Activated CD4-positive, alpha-beta T cell treated with anti-CD3 and anti-CD28 coated beads, Interleukin-2, amount 50 U/mL, for 16 hours (primary cell): ENCODE measurements at regions not wholly inside any gene's neighbourhood (a gene's known extent, or its start where the extent isn't known, plus 50 kb on each side); places are given as distances from the start of the nearest gene placed in this dataset.

ENCODE experiments used
- DNase-seq: peaks from one replicate; pipeline ENCODE4 v3.0.0-alpha.2; 2020

DNA sequence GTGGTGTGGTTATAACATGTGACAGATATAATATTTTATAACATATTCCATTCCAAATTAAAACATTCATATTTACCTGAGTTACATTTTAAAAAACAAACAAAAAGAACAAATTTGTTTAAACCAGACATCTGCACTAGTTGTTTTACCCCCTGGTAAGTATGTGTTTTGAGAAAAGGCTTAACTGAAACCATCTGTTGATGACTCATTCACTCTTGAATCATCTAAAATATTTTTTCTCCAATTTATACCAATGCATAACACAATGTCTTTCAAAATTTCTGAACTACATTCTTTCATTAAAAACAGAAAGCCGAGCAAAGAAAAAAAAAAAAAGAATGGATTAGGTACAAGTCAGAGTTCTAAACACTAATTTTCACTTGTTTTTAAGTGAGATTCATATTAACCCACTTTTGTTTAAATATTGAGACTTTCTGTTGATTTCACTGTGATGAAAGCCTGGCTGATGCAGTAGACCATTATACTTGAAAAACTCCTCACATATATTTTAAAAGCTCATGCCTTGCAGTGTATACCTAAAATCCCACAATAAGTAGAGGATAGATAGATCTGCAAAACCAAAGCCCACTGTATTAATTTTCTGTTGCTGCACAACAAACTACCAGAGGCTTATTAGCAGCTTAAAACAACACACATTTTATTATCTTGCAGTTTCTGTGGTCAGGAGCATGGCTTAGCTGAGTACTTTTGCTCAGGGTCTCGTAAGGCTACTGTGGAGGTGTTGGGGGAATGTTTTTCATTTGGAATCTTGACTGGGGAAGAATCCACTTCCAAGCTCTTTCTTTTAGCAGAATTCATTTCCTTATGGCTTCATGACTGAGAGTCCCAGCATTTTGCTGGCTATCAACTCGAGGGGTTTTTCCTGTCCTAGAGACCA lies 221.5 kb downstream of the PCDH18 start:
- DNase-seq = no peak

DNA sequence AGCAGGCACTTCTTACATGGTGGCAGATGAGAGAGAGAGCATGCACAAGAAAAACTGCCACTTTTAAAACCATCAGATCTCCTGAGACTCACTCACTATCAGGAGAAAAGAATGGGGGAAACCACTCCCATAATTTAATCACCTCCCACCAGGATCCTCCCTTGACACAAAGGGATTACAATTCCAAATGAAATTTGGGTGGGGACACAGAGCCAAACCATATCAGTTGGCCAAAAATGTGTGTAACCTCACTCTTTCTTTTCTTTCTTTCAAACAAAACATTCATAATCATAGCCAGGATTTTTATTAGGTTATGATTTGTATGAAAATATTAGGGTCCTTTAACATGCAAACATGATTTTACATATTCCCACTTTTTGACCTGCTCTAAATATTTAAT lies 222.1 kb downstream of the PCDH18 start:
- DNase-seq = no peak

- DNase-seq = no peak
Measured at GRCh38 chr4:137309424-137309823, 222.9 kb downstream of the PCDH18 start.

- no peak for DNase-seq
Measured at GRCh38 chr4:137307806-137308205, 224.5 kb downstream of the PCDH18 start.

DNA sequence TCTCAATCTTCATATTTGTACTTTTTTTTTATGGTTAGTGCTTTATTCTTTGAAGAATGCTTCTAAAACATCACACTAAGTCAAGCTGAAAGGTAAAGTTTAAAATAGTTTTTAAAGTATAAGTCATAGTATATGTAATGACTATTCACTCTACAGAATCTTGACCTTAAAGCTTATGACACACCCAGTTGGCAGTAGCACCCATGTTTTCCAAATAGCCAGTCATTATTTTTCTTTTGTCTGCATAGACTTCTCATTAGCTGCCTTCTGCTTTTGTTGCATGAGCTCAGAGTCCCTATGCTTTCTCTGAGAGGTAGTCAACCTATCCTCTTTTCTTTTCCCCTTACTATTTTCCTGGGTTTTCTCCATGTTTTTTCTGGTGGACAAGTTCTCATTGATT lies 231.5 kb downstream of the PCDH18 start:
- no peak for DNase-seq

GRCh38 chr4:137299281-137299680 lies 233.0 kb downstream of the PCDH18 start:
- DNase-seq = no peak

- DNase-seq = no peak
Measured at GRCh38 chr4:137293281-137293680, 239.0 kb downstream of the PCDH18 start.

DNA sequence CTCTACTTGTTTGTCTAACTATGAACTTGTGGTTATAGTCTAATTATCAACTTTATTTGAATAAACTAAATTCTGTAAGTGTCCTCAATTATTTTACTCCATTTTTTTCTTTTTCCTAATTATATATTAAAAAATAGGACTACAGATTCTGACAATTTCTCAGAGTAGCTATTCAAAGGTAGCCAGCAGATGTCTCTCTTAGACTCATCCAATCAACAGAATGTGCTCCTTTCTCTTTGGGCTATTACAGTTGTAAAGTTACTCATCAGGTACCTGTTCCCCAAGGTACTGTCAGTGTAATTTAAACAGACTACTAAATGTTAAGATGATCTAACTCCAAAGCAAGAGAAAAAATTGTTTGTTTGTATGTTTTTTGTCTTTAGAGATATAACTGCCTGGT lies 248.6 kb downstream of the PCDH18 start:
- no peak for DNase-seq

GRCh38 chr4:137278431-137278830 lies 253.9 kb downstream of the PCDH18 start:
- DNase-seq = no peak

- no peak for DNase-seq
Measured at GRCh38 chr4:137274404-137274803, 257.9 kb downstream of the PCDH18 start.

DNA sequence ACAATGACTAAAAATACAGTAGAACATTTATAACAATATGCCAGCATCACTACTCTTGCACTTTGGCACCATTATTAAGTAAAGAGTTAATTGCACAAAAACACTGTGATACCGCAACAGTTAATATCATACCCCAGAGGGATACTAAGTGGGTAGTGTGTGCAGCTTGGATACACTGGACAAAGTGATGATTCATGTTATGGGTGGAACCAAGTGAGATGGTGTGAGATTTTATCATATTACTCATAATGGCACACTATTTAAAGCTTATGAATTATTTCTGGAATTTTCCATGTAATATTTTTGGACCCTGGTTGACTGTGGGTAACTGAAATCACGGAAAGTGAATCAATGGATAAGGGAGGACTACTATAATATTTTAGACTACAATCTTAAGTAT lies 265.3 kb downstream of the PCDH18 start:
- DNase-seq = no peak

DNA sequence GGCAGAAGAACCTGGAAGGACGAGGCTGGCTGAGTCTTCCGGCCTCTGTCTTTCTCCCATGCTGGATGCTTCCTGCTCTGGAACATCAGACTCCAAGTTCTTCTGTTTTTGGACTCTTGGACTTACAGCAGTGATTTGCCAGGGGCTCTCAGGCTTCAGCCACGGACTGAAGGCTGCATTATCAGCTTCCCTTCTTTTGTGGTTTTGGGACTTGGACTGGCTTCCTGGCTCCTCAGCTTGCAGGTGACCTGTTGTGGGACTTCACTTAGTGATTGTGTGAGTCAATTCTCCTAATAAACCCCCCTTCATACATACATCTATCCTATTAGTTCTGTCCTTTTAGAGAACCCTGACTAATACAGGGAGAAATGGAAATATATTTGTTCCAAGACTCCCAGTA lies 265.8 kb downstream of the PCDH18 start:
- no peak for DNase-seq

DNA sequence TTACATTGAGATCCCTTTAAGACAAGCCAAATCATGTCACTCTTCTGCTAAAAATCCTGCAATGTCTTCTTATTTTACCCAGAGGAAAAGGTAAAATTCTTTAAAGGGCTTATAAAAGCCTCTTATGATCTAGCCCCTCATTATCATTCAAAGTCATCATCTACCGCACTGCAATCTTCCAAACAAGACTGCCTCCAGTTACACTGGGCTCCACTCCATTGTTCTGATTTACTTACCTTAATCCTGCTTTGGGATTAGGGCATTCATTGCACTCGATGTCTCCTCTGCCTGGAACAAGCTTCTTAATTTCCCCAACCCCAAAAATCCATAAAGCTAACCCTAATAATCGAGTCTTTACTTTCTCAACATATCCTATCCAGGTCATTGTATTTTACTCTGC lies 269.1 kb downstream of the PCDH18 start:
- DNase-seq = no peak

GRCh38 chr4:137253949-137254348 lies 278.3 kb downstream of the PCDH18 start:
- DNase-seq = no peak

DNA sequence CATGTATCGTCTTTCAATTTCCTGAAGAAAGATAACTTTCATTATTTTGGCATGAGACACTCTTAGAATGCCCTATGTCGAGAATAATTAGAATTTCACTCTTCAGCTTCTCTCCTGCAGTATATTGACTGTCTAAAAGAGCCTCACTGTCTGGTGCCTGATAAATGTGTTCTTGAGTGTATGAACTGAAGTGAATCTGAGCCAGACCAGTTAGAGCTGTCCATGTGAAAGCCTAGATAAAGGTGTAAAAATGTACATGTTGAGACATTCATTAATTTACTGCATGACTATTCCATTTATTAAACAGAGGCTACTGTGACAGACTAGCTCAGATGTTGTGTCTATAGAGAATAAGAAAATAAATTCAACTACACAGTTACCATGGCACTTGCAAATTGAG lies 283.2 kb downstream of the PCDH18 start:
- DNase-seq = no peak

DNA sequence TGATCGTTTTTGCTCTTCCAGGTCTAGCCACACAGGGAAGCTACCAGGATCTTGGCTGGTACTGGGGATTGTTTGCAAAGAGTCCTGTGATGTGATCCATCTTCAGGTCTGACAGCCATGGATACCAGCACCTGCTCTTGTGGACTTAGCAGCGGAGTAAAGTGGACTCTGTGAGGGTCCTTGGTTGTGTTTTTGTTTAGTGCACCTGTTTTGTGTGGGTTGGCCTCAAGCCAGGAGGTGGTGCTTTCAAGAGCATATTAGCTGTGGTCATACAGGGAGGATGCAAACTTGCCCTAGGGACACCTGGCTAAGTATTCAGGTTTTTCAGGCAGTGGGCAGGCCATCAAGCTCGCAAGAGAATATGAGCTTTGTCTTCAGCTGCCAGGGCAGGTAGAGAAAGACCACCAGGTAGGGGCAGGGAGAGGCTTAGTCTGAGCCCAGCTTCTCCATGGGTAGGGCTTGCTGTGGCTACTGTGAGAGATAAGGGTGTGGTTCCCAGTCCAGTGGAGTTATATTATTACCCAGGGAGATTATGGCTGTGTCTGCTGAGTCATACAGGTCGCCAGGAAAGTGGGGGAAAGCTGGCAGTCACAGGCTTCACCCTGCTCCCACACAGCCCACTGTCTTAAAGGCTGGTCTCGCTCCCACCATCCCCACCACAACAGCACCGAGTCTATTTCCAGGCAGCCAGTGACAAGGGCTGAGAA lies 293.7 kb downstream of the PCDH18 start:
- DNase-seq = no peak

DNA sequence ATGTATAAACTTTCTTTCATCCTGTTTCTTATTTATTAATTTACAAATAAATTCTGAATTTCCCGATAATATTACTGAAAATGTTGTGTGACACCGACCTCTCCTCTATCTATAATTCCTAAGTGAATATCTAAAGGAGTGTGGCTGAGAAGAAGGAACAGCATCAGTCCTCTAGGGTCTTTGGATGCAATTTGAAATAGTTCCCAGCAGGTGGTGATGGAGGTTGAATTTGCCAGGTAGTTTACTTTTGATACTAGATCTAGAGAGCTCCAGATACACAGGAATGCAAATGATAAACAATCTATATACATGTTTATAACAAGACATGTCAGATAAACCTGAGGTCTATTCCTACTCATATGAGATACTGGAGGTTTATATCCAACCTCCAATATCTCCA lies 305.4 kb downstream of the PCDH18 start:
- no peak for DNase-seq

- DNase-seq = no peak
Measured at GRCh38 chr4:137226221-137226620, 306.1 kb downstream of the PCDH18 start.

DNA sequence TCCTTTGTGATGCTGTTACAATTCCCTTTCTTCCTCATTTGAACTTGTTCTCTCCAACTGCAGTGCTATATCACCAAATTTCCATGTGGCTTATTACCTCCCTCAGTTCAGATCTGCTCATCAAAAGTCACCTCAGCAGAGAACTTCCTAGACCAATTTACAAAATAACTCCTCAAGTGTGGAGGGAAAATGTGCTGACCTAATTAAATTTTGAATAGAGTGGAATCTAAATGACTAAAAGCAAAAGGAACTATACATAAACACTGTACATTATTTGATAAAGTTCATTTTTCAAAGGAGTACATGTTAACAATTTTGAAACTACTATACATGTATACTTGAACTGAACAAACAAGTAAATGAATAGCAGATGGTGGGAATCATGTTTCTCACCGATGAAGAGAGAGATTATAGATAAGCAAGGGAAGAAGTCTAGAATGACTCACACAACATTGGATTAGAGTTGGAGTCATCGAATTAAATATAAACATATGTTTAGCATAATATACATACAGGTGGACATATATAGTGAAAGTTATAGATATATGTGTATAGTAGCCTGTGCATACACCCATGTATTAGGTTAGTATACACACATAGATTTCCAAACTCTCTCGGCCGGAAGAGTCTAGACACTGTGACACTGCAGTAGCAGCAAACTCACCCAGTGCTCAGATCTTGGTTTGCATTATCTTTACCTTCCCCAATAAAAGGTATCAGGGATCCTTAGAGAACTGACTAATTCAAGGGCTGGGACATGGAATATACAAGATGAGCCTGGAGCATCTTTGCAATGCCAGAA lies 318.7 kb downstream of the PCDH18 start:
- DNase-seq = no peak

GRCh38 chr4:137212601-137213000 lies 319.7 kb downstream of the PCDH18 start:
- no peak for DNase-seq

- DNase-seq = no peak
Measured at GRCh38 chr4:137209240-137209639, 323.1 kb downstream of the PCDH18 start.

DNA sequence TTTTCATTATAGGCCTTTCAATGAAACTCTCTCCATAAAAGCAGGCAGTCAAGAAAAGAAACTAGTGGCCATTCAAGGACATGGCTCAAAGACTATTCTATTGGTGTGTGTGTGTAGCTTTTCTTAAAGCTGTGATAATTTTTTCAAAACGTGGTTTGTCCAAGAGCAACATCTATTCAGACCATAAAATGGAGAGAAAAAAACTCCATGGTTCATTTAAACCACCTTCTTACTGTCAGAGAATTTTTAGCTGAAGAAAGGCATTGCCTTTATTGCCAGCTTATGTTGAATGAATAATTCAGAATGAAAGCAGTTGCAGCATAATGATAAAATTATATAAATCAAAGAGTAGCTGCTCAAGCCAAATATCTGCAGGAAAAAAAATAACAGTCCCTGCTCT lies 325.5 kb downstream of the PCDH18 start:
- DNase-seq = no peak

DNA sequence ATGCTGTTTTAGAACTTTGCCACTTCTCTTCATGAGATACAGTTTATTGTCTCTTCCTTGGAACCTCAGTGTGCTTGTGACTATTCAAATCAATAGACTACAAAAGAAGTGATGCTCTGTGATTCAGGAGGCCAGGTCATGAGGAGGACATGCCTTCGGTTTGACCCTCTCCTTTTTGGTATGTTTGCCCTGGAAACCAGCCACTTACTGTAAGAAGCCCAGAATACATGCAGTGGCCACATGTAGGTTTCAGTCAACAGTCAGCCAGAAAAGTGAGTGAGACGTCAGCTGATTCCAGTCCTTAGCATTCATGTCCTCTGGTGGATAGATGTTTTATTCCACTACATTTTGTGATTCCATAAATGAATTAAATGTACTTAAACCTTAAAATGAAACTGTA lies 328.7 kb downstream of the PCDH18 start:
- no peak for DNase-seq

GRCh38 chr4:137200322-137200721 lies 332.0 kb downstream of the PCDH18 start:
- DNase-seq = no peak
